Body of pancreas (tissue), 4 donors: ENCODE measurements at regions not wholly inside any gene's neighbourhood (a gene's known extent, or its start where the extent isn't known, plus 50 kb on each side); places are given as distances from the start of the nearest gene placed in this dataset.

Experiments used
- CTCF ChIP-seq, 7 experiments: fragments of 450-650 bp in 4 of 7; fragments of 200-600 bp in 3 of 7; sonication (generic) in 3 of 7; IDR thresholded peaks; one replicate each; pipeline ENCODE4 v1.5.1; 2016 to 2019; ENCODE audit warnings: antibody characterized with exemption in 7 of 7
- POLR2A ChIP-seq, 3 donors: fragments of 450-650 bp; IDR thresholded peaks; one replicate each; pipeline ENCODE4 v1.6.1; 2016; ENCODE audit warnings: antibody characterized with exemption in 3 of 3, mild to moderate bottlenecking in 2 of 3

- TF ChIP-seq CTCF (IDR thresholded peaks at IDR 0.05) = peak in 6 of 7 experiments; percentile 27 to 55 (median 42)
- no peak for TF ChIP-seq POLR2A (IDR thresholded peaks at IDR 0.05)
Measured at GRCh38 chr3:67819447-67819846, 165.0 kb upstream of the SUCLG2 start.
